ENCODE measurements at regions not wholly inside any gene's neighbourhood (a gene's known extent, or its start where the extent isn't known, plus 50 kb on each side); places are given as distances from the start of the nearest gene placed in this dataset.

DNA sequence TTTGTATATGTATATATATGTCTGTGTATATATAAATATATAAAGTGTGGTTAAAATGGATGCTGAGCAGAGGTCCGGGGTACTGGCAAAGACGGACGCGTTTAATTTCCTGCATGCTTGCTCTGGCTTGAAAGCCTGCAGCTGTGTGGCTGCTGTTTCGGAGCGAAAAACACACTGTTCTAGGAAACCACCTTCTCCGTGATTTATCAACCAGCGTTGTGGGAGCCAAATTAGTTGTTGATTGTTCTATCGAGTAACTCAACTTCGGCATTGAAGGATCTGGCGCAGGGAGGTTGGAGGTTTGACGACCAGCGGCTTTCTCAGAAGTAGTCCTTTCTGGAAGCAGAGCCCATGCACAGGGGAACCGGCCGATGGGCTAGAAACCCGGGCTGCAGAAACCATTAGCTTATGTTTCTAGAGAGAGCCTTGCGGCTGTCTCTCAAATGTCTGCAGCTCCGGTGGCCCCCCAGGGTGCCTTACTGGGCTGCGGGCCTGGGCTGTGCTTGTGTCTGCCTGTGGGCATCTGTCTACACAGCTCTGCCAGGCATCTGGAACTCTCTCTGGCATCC, 81.8 kb downstream of the EDN3 start:
- Histone ChIP-seq H3K36me3 (no peaks in the 10 kb centered on the region), H3K27ac (no peak overlapping the region), H3K4me3 (no peak overlapping the region), H3K27me3 (no peaks in the 10 kb centered on the region), H3K9me3 (no peaks in the 10 kb centered on the region), H3K4me1 (no peaks in the 10 kb centered on the region)
- intact Hi-C loops (cut with DNase I): no loop called here
- TF ChIP-seq, protein P1, sequence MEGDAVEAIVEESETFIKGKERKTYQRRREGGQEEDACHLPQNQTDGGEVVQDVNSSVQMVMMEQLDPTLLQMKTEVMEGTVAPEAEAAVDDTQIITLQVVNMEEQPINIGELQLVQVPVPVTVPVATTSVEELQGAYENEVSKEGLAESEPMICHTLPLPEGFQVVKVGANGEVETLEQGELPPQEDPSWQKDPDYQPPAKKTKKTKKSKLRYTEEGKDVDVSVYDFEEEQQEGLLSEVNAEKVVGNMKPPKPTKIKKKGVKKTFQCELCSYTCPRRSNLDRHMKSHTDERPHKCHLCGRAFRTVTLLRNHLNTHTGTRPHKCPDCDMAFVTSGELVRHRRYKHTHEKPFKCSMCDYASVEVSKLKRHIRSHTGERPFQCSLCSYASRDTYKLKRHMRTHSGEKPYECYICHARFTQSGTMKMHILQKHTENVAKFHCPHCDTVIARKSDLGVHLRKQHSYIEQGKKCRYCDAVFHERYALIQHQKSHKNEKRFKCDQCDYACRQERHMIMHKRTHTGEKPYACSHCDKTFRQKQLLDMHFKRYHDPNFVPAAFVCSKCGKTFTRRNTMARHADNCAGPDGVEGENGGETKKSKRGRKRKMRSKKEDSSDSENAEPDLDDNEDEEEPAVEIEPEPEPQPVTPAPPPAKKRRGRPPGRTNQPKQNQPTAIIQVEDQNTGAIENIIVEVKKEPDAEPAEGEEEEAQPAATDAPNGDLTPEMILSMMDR (IDR thresholded peaks at IDR 0.05): no peak
- DNase-seq (ENCODE audit: low spot score in 2 of 2): no peak

DNA sequence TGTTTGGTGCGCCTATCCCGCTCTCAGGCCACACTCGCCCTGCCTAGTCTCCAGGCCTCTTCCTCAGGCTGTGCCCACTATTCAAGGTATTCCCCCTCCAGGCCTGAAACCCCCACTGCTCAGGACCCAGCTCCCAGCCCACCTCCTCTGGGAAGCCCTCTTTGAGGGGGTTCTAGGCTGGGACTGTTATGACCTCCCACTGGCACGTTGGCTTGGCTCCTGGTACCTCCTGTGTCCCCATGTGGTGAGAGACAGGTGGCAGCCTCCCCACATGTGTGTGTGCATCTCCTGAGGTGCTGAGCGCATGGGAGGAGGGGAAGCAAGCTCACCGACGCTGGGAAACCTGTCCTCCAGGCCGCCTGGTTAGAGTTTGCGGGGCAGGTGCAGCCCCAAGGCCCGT, 82.5 kb downstream of the EDN3 start:
- Histone ChIP-seq H3K4me1 (no peaks in the 10 kb centered on the region), H3K27me3 (no peaks in the 10 kb centered on the region), H3K4me3 (no peak overlapping the region), H3K9me3 (no peaks in the 10 kb centered on the region), H3K36me3 (no peaks in the 10 kb centered on the region), H3K27ac (no peak overlapping the region)
- TF ChIP-seq, protein P1 (IDR thresholded peaks at IDR 0.05): no peak
- no peak for DNase-seq (ENCODE audit: low spot score in 2 of 2)
- intact Hi-C loops (cut with DNase I): no loop called here

DNA sequence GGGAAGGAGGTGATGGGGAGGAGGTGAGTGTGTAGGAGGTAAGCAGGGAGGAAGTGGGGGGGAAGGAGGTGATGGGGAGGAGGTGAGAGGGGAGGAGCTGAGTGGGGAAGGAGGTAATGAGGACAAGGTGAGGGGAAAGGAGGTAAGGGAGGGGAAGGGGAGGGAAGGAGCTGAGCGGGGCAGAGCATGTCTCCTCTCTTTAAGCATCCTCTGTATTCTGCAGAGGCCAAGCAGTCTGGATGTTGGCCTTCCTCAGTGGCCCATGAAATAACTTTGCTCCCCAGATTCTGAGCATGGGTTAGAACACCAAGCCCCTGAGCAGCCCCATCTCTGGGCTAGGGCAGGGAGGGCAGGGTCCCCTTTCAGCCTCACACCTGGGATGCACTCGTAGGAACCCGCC, 84.6 kb downstream of the EDN3 start:
- Histone ChIP-seq H3K4me1 (no peaks in the 10 kb centered on the region), H3K36me3 (no peaks in the 10 kb centered on the region), H3K27ac (no peak overlapping the region), H3K27me3 (no peaks in the 10 kb centered on the region), H3K9me3 (no peaks in the 10 kb centered on the region), H3K4me3 (no peak overlapping the region)
- intact Hi-C loops (cut with DNase I): no loop called here
- DNase-seq (ENCODE audit: low spot score in 2 of 2): no peak
- TF ChIP-seq, protein P1 (IDR thresholded peaks at IDR 0.05): no peak

DNA sequence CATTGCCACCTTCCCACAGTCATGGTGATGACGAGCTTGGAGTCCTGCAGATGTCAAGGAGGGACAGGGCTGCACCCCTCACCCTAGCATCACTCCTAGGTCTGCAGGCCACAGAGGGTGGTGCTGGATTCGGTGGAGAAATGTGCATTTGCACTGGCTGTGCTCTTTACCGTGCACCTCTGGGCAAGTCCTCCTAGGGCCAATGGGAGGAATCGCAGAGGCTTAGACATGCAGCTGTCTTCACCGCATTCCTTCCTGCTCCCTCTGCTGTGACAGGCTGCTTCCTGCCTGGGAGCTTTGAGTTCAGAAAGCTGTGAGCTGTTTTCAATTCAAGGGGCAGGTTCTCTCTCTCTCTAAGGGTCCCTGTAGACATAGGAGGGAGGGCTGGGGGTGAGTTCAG, 85.1 kb downstream of the EDN3 start:
- Histone ChIP-seq H3K27ac (no peak overlapping the region), H3K4me3 (no peak overlapping the region), H3K36me3 (no peaks in the 10 kb centered on the region), H3K27me3 (no peaks in the 10 kb centered on the region), H3K9me3 (no peaks in the 10 kb centered on the region), H3K4me1 (no peaks in the 10 kb centered on the region)
- TF ChIP-seq, protein P1 (IDR thresholded peaks at IDR 0.05): no peak
- no peak for DNase-seq (ENCODE audit: low spot score in 2 of 2)
- intact Hi-C loops (cut with DNase I): no loop called here

DNA sequence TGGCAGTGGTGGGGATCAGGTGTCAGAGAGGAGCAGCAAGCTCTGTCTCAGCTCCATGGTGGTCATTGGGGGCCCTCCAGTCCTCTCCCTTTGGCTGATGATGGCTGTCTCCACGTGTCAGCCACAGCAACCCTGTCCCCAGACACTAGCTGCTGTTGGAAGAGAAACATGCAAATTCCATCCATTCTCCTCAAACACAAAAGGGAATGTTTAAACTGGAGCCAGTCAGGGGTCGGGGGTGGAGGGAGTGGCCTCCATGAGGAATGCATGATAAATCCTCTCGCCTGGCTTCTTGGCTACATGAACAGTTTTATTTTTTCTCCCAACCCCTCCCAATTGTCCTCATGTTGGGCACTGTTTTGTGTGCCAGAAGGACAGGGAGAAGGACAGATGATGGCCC, 86.4 kb downstream of the EDN3 start:
- Histone ChIP-seq H3K4me3 (no peak overlapping the region), H3K9me3 (no peaks in the 10 kb centered on the region), H3K36me3 (no peaks in the 10 kb centered on the region), H3K4me1 (no peaks in the 10 kb centered on the region), H3K27me3 (no peaks in the 10 kb centered on the region), H3K27ac (no peak overlapping the region)
- intact Hi-C loops (cut with DNase I): no loop called here
- TF ChIP-seq, protein P1 (IDR thresholded peaks at IDR 0.05): no peak
- no peak for DNase-seq (ENCODE audit: low spot score in 2 of 2)

DNA sequence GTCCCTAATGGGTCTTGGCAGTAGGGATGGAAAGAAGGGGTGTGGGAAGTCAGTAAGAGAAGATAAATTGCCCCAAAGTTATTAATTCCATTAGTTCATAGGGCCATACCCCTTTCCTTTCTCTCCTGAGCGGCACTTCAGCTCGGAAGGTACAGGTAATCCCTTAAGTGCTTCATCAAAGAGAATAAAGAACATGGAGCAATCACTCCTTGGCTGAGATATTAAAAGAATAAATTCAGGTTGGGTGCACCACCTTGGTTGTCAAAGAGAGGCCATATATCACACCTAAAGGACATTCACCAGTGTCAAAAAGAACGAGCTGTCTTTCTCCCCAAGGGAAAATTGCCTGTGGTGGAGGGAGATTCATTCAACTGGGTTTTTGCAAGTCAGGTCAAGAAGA, 87.5 kb downstream of the EDN3 start:
- Histone ChIP-seq H3K27ac (no peak overlapping the region), H3K4me3 (no peak overlapping the region), H3K27me3 (no peaks in the 10 kb centered on the region), H3K36me3 (no peaks in the 10 kb centered on the region), H3K4me1 (no peaks in the 10 kb centered on the region), H3K9me3 (no peaks in the 10 kb centered on the region)
- TF ChIP-seq, protein P1 (IDR thresholded peaks at IDR 0.05): no peak
- no peak for DNase-seq (ENCODE audit: low spot score in 2 of 2)
- intact Hi-C loops (cut with DNase I): no loop called here

Measured in ascending aorta (tissue), 2 donors.